Neuron (in vitro differentiated cells): ENCODE measurements at regions not wholly inside any gene's neighbourhood (a gene's known extent, or its start where the extent isn't known, plus 50 kb on each side); places are given as distances from the start of the nearest gene placed in this dataset.

ENCODE experiments used
- H2AFZ ChIP-seq: one replicate; pipeline ENCODE4 v1.6.1; 2013; ENCODE audit warnings: low read depth, mild to moderate bottlenecking, inconsistent platforms, low read length, moderate library complexity
- H3K27me3 ChIP-seq: one replicate; pipeline ENCODE4 v1.6.1; 2013; ENCODE audit warnings: low read length; ENCODE audit not compliant: insufficient read depth
- H3K36me3 ChIP-seq: one replicate; pipeline ENCODE4 v1.6.1; 2013; ENCODE audit warnings: low read length; ENCODE audit not compliant: insufficient read depth
- H3K4me1 ChIP-seq: one replicate; pipeline ENCODE4 v1.6.1; 2013; ENCODE audit warnings: low read length; ENCODE audit not compliant: insufficient read depth
- H3K4me3 ChIP-seq: 2 replicates; pipeline ENCODE4 v1.5.1; 2013; ENCODE audit warnings: mild to moderate bottlenecking, low read length, moderate library complexity
- H3K9me3 ChIP-seq: one replicate; pipeline ENCODE4 v1.6.1; 2013; ENCODE audit warnings: low read length

DNA sequence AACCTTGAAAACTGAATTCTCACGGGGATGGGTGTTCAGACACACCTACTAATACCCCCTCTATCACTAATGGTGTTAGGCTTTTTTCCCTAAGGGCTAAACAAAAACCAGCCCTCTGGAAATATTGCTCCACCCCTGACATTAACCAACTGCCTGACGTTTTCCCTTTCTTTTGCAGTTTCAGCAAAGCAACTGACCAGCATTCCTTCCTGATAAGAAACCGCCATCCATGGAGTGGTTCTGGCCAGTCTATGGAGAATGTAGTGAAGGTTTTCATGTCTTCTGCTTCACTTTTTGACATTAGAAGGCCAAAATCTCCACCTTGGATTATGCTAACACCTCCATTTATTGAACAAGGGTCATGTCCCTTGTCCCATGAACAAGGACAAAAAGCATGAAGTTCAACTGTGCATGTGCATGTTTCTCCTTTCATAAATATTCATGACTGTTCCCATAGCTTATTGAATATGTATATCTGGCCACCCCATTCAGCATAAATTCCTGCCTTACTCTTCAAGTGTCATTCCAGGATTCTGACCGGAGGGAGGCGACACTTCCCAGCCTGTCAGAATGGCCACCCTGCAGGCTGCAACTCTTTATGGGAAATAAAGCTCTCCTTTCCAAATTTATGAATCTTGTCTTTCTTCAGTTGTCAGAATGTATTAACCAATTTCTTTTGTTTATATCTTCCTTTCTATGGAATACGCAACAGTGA lies 314.3 kb downstream of the HHIPL2 start:
- Histone ChIP-seq H3K4me1 (peaks cover 4% of the 10 kb centered on the region), H3K4me3 (no peak overlapping the region), H3K9me3 (no peaks in the 10 kb centered on the region), H3K27me3 (no peaks in the 10 kb centered on the region), H3K36me3 (no peaks in the 10 kb centered on the region), H2AFZ (no peak overlapping the region)

DNA sequence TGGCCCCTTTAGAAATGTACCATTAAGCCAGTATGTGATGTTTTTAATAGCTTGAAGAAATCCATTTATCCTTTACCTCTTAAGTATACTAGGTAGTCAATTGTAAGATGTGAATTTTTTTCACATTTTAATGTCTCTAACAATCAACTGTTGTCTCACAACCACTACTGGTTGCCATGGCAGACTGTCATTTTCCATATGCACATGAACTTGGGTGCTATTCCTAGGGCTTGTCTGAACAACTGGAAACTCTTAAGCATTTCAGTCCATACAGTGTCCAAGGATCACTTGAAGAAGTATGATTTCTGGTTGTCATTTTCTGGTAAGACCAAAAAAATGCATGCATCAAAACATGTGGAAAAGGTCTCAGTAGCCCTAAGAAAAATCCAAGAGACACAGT lies 315.1 kb downstream of the HHIPL2 start:
- no peaks in the 10 kb centered on the region for H3K27me3 ChIP-seq
- no peaks in the 10 kb centered on the region for H3K36me3 ChIP-seq
- H2AFZ ChIP-seq: no peak overlapping the region
- H3K4me3 ChIP-seq: no peak overlapping the region
- H3K4me1 ChIP-seq: peaks cover 4% of the 10 kb centered on the region
- H3K9me3 ChIP-seq: no peaks in the 10 kb centered on the region

DNA sequence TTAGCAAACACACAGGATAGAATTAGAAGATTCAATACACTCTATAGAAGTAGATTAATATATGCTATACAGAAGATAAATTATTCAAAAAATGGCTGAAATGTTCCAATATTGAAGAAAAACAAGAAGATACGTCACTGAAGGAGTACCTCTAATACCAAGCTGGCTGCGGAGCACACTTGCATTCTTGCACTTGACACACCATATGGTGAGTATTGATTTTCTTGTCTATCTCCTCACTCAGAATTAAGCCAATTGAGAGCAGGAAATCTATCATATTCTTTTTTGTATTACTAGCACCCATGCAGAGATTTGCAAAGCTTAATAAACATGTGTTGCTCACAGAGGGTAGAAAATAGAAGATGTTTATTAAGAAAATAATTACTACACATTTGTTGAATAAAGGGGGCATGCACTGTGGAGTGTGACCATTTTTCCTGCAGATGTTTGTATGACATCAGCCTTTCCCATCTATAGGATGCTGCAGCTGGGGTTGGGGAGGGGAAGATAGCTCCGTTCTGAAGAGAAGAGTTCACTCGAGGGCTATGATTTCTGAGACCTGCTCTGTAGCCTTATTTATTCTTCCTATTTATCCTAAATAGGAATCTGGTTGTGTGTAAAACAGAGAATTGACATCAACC lies 318.1 kb downstream of the HHIPL2 start:
- no peaks in the 10 kb centered on the region for H3K9me3 ChIP-seq
- no peak overlapping the region for H3K4me3 ChIP-seq
- no peaks in the 10 kb centered on the region for H3K36me3 ChIP-seq
- H3K27me3 ChIP-seq: no peaks in the 10 kb centered on the region
- no peak overlapping the region for H2AFZ ChIP-seq
- H3K4me1 ChIP-seq: peaks cover 4% of the 10 kb centered on the region

DNA sequence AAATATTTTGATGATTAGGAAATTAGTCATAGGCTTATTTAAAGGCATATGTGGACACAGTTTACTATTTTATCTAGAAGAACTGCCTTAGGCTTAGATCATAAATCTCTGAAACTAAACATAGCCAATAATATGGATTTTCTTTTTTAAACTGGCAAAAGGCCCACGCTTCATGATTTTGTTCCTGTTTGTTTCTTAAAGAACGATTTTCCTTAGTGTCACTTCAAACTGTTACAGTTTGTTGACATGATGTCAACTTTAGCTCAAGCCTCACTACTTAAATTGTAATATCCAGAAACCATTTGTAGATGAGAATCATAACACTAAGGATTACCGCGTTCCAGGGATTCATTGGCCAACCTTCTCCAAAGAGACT lies 322.6 kb downstream of the HHIPL2 start:
- no peaks in the 10 kb centered on the region for H3K36me3 ChIP-seq
- H3K4me3 ChIP-seq: no peak overlapping the region
- no peaks in the 10 kb centered on the region for H3K9me3 ChIP-seq
- H3K27me3 ChIP-seq: no peaks in the 10 kb centered on the region
- peaks cover 9% of the 10 kb centered on the region for H3K4me1 ChIP-seq
- H2AFZ ChIP-seq: no peak overlapping the region

DNA sequence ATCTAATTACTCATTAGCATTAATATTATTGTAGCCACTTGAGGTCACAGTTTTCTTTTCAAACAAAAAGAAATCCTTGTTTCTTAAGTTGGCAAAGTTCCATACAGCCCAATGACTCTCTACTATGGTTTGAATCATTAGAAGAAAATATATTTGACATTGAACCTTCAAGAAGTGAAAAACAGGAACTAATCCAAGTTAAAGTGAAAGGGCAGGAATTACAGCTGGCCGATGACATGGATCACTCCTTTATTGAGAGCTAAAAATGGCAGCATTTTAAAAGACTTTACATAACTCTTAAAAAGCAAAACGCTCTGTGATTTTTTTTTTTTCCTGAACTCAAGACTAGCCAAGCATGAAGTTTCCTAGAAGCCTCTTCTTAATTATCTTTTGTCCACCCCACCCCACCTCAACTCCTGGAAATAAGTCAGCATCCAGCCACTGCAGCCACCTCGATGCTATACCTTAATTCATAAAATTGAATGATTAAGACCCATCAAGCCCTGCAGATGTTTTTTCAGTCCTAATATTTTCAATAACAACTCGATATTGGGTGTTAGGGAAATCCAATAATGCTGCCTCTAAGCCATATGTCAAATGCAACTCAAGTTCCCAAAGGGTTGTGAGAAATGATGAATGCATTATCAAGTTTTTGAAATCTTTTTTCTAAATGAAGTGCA lies 323.1 kb downstream of the HHIPL2 start:
- Histone ChIP-seq H2AFZ (no peak overlapping the region), H3K4me3 (no peak overlapping the region), H3K27me3 (no peaks in the 10 kb centered on the region), H3K4me1 (peaks cover 9% of the 10 kb centered on the region), H3K36me3 (no peaks in the 10 kb centered on the region), H3K9me3 (no peaks in the 10 kb centered on the region)

DNA sequence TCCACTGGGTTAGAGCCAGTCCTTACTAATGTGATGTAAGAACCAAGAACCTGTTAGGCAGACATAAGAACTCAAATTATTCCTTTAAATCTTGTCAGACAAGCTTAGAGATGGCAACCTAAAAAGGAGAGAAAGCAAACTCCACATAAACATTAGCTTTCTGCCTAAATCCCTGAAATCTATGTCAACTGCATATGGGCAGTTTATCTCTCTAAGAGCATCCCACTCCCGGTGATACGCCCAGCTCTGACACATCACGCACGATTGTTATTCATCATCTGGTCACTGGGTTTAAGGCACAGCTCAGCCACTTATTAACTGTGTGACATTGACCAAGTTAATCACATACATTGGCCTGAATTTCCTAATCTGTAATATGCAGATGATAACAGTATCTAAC lies 323.7 kb downstream of the HHIPL2 start:
- Histone ChIP-seq H3K9me3 (no peaks in the 10 kb centered on the region), H3K4me1 (peaks cover 9% of the 10 kb centered on the region), H3K27me3 (no peaks in the 10 kb centered on the region), H2AFZ (no peak overlapping the region), H3K36me3 (no peaks in the 10 kb centered on the region), H3K4me3 (no peak overlapping the region)

DNA sequence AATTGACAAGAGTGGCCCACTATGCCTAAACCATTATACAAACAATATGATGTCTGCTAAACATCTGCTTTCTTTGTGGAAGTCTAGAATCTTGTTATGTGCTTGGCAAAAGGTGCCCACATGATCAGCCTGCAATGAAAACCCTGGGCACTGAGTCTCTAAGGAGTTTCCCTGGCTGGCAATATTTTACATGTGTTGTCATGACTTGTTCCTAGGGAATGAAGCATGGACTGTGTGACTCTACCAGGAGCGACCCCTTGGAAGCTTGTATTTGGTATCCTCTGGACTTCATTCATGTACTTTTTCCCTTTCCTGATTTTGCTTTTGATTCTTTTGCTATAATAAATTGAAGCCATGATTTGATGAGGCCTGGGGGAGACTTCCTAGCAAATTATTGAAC lies 324.9 kb downstream of the HHIPL2 start:
- H3K9me3 ChIP-seq: no peaks in the 10 kb centered on the region
- H3K4me3 ChIP-seq: no peak overlapping the region
- H3K36me3 ChIP-seq: no peaks in the 10 kb centered on the region
- H3K4me1 ChIP-seq: peaks cover 9% of the 10 kb centered on the region
- H3K27me3 ChIP-seq: no peaks in the 10 kb centered on the region
- no peak overlapping the region for H2AFZ ChIP-seq

DNA sequence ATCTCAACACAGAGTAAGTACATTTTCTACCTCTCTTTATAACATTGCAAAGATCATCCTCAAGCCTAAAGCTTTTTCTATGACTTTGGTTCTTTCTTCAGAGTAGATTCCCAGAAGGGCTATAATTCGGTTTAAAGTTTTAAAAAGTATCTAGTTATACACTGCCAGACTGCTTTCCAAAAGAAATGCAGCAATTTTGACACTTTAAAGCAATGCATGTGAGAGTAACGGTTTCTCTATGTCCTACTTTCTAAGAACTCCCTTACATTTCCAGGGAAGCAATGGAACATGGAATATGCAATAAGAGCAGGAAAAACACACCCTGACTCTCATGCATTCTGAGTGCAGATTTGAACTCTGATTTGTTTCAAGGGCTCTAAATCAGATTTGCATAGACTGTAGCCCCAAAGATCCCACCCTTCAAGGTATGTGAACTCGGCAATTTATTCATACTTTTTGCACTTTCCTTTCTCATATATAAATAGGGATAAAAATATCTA lies 331.6 kb downstream of the HHIPL2 start:
- Histone ChIP-seq H3K36me3 (no peaks in the 10 kb centered on the region), H2AFZ (no peak overlapping the region), H3K27me3 (no peaks in the 10 kb centered on the region), H3K4me3 (no peak overlapping the region), H3K4me1 (no peaks in the 10 kb centered on the region), H3K9me3 (no peaks in the 10 kb centered on the region)

DNA sequence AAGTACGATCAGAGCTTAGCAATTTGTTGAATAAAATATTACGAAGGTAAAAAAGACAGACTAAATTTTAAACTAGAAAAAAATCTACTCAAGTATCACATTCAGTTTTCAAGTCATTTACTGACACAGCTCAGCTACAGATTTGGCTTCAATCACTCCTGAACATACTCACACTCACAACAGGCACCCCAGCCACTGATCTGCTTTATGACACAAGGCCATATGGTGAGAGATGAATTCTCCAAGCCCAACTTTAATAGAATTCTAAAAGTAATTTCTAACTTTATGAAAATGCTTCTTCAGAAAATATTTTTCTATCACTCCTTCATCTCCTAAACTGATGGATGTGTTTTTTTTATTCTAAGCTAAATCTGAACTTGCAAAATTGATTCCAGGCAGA lies 337.1 kb downstream of the HHIPL2 start:
- H3K4me1 ChIP-seq: no peaks in the 10 kb centered on the region
- no peaks in the 10 kb centered on the region for H3K36me3 ChIP-seq
- no peak overlapping the region for H3K4me3 ChIP-seq
- no peaks in the 10 kb centered on the region for H3K27me3 ChIP-seq
- H2AFZ ChIP-seq: no peak overlapping the region
- no peaks in the 10 kb centered on the region for H3K9me3 ChIP-seq

DNA sequence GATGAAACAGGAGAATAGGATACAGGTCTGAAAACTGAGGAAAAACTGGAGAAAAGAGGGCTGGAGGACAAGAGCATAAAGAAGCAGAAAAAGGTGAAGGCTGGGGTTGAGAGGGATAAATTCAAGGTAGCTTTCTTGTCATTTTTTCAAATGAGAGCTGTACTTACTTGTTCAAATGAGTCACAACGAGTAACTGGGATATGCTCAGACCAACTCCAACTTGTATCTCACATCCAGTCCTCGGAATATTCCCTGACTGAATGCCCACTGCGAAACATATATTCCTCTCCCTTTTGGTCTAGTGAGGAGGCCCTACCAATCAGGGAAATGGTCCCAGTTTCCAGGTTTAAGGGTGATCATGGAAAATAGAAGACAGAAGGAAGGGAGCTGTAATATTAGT lies 343.4 kb downstream of the HHIPL2 start:
- no peaks in the 10 kb centered on the region for H3K36me3 ChIP-seq
- H3K4me1 ChIP-seq: no peaks in the 10 kb centered on the region
- no peaks in the 10 kb centered on the region for H3K27me3 ChIP-seq
- no peak overlapping the region for H3K4me3 ChIP-seq
- H2AFZ ChIP-seq: no peak overlapping the region
- no peaks in the 10 kb centered on the region for H3K9me3 ChIP-seq

DNA sequence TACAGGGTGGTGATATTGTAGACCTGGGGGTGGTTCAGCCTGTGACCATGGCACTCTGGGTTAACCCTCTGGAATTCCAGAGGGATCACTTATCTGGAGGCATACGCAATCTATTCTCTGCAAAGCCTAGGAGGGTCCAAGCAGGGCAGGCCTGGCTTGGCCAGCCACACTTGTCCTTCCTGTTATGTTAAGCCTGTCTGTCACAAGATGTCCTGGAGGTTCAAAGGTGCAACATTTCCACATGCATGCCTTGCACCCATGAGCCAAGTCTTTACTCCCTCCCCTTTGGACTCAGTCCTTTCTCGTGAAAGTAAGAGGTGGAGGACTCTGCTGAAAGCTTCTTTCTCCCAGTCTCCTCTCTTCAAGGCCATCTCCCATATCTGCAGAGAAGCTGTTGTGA lies 345.1 kb downstream of the HHIPL2 start:
- Histone ChIP-seq H2AFZ (no peak overlapping the region), H3K27me3 (no peaks in the 10 kb centered on the region), H3K4me3 (no peak overlapping the region), H3K4me1 (no peaks in the 10 kb centered on the region), H3K36me3 (no peaks in the 10 kb centered on the region), H3K9me3 (no peaks in the 10 kb centered on the region)

DNA sequence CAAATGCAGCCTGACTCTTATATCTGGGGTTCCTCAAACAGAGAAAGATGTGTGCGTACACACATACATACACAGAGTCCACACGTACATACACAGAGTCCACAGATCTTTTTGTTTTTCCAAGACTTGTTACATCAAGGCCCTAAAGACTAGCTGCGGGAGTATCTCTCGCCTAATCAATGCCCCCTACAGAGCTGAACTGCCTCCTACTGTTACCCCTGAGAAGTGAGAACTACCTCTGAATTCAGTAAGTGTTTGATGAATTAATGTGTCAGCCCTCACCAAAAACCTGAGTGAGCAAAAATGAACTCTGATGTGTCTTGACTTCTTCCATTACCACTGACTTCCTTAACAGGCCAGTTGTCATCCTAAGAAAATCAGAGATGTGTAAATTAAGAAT lies 351.2 kb downstream of the HHIPL2 start:
- Histone ChIP-seq H2AFZ (no peak overlapping the region), H3K36me3 (no peaks in the 10 kb centered on the region), H3K27me3 (no peaks in the 10 kb centered on the region), H3K4me3 (no peak overlapping the region), H3K9me3 (no peaks in the 10 kb centered on the region), H3K4me1 (no peaks in the 10 kb centered on the region)

DNA sequence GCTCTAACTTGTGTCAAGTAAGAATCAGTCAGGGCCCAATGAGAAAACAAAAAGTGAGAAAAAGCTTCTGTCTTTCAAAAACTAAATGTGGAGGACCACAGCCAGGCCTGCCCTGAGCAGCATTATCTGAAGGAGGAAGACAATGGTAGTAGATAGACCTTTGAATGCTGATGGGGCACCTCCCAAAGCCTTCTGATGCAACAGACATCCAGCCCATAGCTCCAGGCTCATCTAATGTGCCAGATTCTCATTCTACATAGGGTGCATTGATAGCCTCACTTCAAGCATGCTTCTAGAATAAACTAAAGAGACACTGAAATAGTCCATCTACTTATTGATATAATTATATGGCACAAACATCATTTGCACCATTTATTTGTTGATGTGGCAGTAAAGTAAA lies 351.6 kb downstream of the HHIPL2 start:
- Histone ChIP-seq H3K27me3 (no peaks in the 10 kb centered on the region), H2AFZ (no peak overlapping the region), H3K36me3 (no peaks in the 10 kb centered on the region), H3K4me1 (no peaks in the 10 kb centered on the region), H3K4me3 (no peak overlapping the region), H3K9me3 (no peaks in the 10 kb centered on the region)
